ENCODE measurements at regions not wholly inside any gene's neighbourhood (a gene's known extent, or its start where the extent isn't known, plus 50 kb on each side); places are given as distances from the start of the nearest gene placed in this dataset.

DNA sequence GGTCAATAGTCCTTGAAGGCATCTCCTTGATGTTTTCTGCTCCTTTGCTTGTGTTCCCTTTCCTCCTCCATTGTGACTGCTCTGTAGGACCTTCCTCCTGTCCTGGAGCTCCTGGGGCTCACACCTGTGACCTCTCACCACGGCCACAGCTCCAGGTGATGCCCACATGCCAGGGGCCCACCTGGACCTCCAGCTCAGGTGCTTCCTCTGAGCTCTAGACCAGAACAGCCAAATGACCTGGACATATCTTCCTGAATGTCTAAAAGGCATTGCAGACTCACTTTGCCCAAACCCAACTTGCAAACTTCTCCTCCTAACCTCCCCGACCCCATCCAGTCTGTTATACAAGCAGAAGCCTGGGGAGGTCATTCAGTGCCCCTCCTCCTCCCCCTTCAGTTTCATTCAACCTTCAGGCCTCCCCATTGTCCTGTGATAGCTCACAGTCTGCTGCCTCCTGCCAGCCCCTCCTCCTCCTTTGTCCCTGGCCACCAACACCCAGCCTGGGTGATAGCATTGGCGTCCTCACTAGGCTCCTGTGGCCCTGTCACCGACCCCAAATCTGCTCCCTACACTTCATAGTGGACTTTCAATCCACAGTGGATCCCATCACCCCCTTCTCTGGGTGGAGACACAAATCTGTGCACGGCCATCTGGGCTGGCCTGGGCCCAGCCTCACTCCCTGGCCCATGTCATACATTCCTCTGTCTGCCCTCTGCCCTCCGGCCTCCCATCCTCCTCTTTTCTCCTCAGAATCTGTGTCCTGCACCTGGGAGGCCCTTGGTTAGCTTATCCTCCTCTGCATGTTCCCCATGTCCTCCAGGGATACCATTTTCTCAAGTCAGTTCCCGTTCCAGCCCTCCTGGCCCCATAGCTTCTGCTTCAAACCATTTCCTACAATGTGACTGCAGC lies 310.4 kb upstream of the HDAC4 start:
- TF ChIP-seq, protein P1, sequence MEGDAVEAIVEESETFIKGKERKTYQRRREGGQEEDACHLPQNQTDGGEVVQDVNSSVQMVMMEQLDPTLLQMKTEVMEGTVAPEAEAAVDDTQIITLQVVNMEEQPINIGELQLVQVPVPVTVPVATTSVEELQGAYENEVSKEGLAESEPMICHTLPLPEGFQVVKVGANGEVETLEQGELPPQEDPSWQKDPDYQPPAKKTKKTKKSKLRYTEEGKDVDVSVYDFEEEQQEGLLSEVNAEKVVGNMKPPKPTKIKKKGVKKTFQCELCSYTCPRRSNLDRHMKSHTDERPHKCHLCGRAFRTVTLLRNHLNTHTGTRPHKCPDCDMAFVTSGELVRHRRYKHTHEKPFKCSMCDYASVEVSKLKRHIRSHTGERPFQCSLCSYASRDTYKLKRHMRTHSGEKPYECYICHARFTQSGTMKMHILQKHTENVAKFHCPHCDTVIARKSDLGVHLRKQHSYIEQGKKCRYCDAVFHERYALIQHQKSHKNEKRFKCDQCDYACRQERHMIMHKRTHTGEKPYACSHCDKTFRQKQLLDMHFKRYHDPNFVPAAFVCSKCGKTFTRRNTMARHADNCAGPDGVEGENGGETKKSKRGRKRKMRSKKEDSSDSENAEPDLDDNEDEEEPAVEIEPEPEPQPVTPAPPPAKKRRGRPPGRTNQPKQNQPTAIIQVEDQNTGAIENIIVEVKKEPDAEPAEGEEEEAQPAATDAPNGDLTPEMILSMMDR (optimal IDR thresholded peaks at IDR 0.05 in 1 of 3, IDR thresholded peaks at IDR 0.05 in 1 of 3, conservative IDR thresholded peaks at IDR 0.05 in 1 of 3; ENCODE audit: extremely low read depth in 1 of 3, insufficient read depth in 2 of 3, low read length in 3 of 3) = no peak
- no peak for TF ChIP-seq EZH2 (IDR thresholded peaks at IDR 0.05; ENCODE audit: low read length)

Measured in keratinocyte (primary cell).